Mononuclear cell (primary cell): ENCODE measurements at regions not wholly inside any gene's neighbourhood (a gene's known extent, or its start where the extent isn't known, plus 50 kb on each side); places are given as distances from the start of the nearest gene placed in this dataset.

Source experiments
- H3K27me3 ChIP-seq: 2 replicates; pipeline ENCODE4 v1.6.0; 2011; ENCODE audit warnings: low read length, control low read depth; ENCODE audit not compliant: insufficient read depth
- H3K4me1 ChIP-seq: 2 replicates; pipeline ENCODE4 v1.5.1; 2011; ENCODE audit warnings: mild to moderate bottlenecking, low read length, control low read depth; ENCODE audit not compliant: insufficient read depth
- H3K4me3 ChIP-seq: 2 replicates; pipeline ENCODE4 v1.5.1; 2011; ENCODE audit warnings: mild to moderate bottlenecking, low read length, moderate library complexity
- H3K9me3 ChIP-seq: 2 replicates; pipeline ENCODE4 v1.5.1; 2011; ENCODE audit warnings: low read depth, mild to moderate bottlenecking, control low read depth, low read length

DNA sequence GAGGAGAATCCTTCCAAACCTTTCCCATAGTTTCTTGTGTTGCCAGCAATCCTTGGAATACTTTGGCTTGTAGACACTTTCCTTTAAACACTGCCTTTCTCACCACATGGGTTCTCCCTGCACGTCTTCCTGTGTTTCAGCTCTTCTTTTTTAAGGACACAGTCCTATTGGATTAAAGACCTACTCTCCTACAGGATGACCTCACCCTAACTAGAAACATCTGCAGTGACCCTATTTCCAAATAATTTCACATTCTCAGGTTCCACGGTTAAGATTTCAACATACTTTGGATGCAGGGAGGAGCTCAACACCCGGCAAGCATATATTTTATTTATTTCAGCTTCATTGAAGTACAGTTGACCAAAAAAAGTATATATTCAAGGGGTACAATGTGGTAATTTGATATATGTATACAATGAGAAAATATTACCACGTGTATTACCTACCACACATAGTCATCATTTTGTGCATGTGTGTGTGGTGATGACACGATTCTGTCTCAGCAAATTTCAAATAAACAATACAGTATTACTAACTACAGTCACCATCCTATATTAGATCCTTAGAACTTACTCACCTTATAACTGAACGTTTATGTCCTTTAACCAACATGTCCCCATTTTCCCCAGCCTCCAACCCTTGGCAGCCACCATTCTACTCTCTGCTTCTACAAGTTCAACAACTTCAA, 745.0 kb downstream of the CBLN2 start:
- H3K4me1 ChIP-seq = no peaks in the 10 kb centered on the region
- no peak overlapping the region for H3K4me3 ChIP-seq
- no peaks in the 10 kb centered on the region for H3K9me3 ChIP-seq
- no peaks in the 10 kb centered on the region for H3K27me3 ChIP-seq

DNA sequence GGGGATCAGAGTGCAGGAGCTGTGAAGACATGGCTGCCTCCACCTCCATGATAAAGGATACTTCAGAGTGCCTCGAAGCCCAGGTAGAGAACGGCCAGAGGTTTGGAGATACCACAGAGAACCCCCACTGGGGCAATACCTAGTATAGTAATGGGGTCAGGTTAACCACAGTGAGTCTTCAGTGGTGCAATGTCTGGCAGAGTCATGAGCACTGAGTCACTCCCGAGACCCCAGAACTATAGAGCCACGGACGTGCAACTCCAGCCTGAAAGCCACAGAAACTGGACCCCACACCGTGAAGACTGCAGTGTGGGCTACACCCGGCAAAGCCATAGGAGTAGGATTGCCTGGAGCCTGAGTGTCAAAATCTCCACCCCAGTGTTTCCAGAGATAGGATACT, 746.6 kb downstream of the CBLN2 start:
- Histone ChIP-seq H3K4me1 (no peaks in the 10 kb centered on the region), H3K4me3 (no peak overlapping the region), H3K27me3 (no peaks in the 10 kb centered on the region), H3K9me3 (no peaks in the 10 kb centered on the region)

DNA sequence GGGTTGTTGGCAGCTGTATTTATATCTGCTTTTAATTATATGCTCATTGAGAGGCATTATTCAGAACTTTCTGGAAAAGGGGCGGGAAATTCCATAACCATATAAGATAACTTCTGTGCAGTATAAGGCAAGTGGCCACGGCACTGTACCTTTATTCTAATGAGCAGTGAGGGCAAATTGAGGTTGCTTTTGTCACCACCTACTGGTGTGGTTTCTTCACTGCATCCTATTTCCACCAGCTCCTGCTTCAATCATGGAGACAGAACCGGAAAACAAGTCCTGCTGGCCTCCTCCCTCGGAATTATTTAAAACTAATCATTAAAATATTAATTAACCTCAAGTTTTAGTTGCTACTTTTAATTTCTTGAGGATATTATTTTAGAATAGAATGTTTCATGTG, 759.4 kb downstream of the CBLN2 start:
- no peaks in the 10 kb centered on the region for H3K4me1 ChIP-seq
- no peaks in the 10 kb centered on the region for H3K9me3 ChIP-seq
- no peaks in the 10 kb centered on the region for H3K27me3 ChIP-seq
- H3K4me3 ChIP-seq = no peak overlapping the region

DNA sequence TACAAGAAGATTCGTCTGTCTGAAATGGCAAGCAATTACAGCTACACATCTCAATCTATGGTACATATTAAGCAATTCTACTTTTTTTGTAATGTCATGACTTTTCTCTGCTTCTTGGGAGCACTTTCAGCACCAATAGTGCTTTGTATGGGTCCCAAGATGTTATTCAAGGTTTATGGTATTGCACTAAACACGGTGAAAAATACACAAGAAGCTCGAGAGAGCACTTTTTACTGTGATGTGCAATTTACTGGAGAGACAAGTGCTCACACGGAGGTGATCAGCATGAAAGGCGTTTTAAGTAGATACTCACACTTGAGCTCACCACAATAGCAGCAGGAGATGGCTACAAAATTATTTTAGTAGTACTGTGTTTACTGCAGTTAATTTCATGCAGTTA, 783.6 kb downstream of the CBLN2 start:
- no peaks in the 10 kb centered on the region for H3K27me3 ChIP-seq
- H3K9me3 ChIP-seq = no peaks in the 10 kb centered on the region
- no peaks in the 10 kb centered on the region for H3K4me1 ChIP-seq
- H3K4me3 ChIP-seq = no peak overlapping the region

DNA sequence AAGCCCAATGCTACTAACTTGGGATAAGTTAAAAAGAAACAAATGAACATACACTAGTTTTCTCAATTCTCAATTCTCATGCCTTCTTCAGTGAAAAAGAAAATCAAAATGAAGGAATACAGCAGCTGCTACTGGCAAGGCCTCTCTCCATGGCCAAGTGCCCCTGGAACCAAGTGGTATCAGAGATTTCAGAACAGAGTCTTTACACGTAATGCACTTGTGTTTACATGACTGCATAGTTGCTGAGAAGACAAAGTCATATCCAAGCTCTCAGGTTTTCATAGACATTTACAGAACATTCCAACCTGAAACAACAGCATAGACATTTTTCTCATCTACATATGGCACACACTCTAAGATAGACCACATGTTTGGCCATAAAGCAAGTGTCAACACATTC, 789.9 kb downstream of the CBLN2 start:
- Histone ChIP-seq H3K4me3 (no peak overlapping the region), H3K9me3 (no peaks in the 10 kb centered on the region), H3K4me1 (no peaks in the 10 kb centered on the region), H3K27me3 (no peaks in the 10 kb centered on the region)

DNA sequence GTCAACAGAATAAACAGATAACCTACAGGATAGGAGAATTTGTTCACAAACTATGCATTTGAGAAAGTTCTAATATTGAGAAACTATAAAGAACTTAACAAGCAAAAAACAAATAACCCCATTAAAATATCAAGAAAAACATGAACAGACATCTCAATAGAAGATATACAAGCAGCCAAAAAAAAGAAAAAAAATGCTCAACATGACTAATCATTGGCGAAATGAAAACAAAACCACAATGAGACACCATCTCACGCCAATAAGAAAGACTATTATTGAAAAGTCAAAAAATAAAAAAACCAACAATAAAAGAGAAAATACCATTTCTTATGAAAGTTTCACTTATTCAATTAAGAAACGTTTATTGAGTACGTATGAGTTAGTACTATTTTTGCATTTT, 800.5 kb downstream of the CBLN2 start:
- Histone ChIP-seq H3K27me3 (no peaks in the 10 kb centered on the region), H3K9me3 (peaks cover 5% of the 10 kb centered on the region), H3K4me1 (no peaks in the 10 kb centered on the region), H3K4me3 (no peak overlapping the region)

DNA sequence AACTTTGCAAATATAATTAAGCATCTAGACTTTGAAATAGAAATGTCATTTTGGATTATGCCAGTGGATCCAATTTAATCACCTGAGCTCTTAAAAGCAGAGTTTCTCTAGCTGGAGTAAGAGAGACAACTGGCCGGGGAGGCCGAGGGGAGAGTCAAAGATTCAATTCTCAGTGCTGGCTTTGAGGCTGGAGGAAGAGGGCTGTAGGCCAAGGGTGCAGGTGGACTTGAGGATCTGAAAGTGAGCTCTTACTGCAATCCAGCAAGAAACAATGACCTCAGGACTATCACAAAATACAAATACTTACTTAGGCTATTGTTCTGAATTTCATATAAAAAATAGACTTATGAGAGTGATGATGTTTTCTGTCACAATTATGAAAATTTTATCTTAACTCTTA, 814.5 kb downstream of the CBLN2 start:
- no peaks in the 10 kb centered on the region for H3K4me1 ChIP-seq
- H3K9me3 ChIP-seq = no peaks in the 10 kb centered on the region
- no peaks in the 10 kb centered on the region for H3K27me3 ChIP-seq
- H3K4me3 ChIP-seq = no peak overlapping the region

DNA sequence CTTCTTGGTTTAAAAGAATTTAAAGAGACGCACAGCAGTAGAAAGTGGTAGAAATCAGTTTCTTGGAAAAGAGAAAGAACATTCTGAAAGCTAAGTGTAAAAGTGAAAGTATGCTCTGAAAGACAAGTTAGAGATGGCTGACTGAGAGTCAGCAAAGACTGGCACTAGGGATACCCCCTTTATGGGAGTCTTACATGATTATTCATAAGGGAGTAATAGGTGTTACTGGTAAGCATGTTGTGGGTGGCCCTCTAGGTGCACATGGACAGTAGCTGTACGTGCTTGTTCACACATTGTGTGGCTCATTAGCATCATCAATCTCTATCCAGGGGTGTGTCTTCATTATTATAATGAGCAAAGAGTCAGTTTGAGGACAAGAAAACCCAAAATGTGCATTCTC, 816.2 kb downstream of the CBLN2 start:
- H3K4me3 ChIP-seq = no peak overlapping the region
- no peaks in the 10 kb centered on the region for H3K27me3 ChIP-seq
- no peaks in the 10 kb centered on the region for H3K9me3 ChIP-seq
- no peaks in the 10 kb centered on the region for H3K4me1 ChIP-seq

DNA sequence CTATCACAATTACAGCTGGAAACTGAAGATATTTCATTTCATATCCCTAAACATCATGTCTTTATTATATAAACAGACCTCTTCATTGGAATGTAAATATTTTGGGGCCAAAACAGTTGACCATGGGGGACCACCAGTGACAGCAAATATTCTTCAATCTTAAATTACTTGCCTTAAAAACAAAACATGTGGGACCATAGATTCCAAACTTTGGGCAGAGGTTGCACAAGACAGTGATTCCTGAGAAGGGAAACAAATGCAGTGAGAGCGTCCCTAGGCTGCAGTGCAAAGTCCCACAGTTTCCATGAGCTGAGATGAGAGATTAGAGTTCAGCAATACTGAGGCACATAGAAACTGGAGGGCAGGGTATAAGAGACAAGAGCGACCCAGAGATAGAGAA, 818.9 kb downstream of the CBLN2 start:
- no peak overlapping the region for H3K4me3 ChIP-seq
- H3K27me3 ChIP-seq = no peaks in the 10 kb centered on the region
- H3K4me1 ChIP-seq = no peaks in the 10 kb centered on the region
- H3K9me3 ChIP-seq = no peaks in the 10 kb centered on the region

DNA sequence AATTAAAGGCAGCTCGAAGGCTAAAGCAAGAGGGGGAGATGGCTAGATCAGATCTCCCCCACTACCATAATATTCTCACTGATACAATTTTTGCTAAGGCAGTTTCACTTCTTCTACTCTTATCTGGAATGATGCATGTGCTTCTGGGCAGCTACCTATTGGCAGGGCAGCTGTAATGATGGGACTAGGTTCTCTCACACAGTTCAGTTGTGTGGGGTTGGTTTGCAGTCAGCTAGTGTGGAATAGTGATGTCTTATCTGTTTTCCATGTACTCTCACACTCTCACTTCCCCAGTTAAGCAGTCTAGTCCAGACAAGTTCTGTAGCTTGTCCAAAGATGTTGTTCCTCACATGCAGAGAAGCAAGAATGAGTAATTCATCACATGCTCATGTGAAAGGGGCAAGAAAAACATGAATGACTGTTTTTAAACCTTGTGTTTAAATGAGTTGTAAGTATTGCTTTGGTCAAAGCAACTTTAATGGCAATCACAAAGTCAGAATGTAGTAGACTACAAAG, 836.1 kb downstream of the CBLN2 start:
- Histone ChIP-seq H3K9me3 (no peaks in the 10 kb centered on the region), H3K27me3 (no peaks in the 10 kb centered on the region), H3K4me1 (no peaks in the 10 kb centered on the region)

DNA sequence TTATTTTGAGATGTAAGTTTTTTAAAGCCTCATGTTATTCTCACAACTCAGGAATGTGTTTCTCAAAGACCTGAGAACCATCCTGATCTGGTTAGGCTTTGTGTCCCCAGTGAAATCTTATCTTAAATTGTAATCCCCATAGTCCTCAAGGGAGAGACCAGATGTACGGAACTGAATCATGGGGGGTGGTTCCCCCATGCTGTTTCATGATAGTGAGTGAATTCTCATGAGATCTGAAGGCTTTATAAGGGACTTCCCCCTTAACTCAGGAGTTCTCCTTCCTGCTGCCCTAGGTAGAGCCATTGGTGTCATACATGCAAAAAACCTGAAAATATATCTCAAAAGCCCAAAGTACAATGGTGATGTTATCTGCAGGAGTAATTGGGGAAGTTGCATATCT, 836.7 kb downstream of the CBLN2 start:
- Histone ChIP-seq H3K4me3 (no peak overlapping the region), H3K9me3 (no peaks in the 10 kb centered on the region), H3K27me3 (no peaks in the 10 kb centered on the region), H3K4me1 (no peaks in the 10 kb centered on the region)

More for the DNA sequence above, 836.1 kb downstream of the CBLN2 start:
- no peak overlapping the region for H3K4me3 ChIP-seq

DNA sequence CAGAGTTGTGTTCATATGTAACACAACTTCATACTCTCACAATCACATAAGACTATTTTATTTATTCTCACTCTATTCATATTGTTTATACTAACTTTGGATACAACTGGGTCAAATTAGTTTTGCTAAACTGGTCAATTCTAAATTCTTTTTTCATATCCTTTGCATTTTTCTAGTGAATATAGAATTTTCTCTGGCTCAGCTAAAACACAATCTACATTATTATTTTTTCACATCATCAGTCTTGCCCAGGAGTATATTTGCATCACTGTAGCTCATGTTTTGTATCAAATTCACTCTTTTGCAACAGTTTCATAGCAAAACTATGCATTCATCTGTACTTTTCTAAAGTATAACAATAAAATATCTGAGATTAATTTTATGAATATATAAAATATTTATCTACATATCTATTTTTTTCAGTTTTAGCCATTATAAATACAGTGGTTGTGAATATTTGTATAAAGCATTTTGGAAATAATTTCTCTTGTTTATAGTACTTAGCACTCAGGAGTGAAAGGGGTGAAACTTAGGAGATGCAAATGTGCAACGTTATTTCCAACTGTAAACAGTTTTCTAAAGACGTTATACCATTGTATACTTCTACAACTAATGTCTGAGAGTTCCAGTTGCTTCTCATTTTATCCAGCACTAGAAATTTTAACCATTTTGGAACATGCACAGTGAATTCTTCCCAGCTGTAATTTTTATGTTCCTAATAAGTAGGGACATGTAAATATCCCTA, 854.6 kb downstream of the CBLN2 start:
- Histone ChIP-seq H3K4me1 (no peaks in the 10 kb centered on the region), H3K27me3 (no peaks in the 10 kb centered on the region), H3K9me3 (no peaks in the 10 kb centered on the region), H3K4me3 (no peak overlapping the region)

DNA sequence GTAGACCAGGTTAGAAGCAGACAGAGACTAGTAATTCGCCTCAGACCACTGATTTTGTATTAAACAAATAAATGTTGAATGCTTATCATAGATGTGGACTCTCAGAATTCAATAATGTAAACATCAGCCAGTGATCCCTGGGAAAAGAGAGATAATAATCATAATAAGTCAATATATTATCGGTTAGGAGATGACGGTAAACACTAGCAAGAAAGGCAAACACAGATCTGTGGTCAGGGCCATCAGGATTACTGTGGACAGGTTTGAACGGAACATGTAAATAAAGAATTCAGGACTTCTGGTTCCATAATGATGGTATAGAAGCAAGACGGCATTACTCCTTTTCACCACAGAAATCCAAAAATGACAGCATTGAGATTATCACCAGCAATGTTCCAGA, 861.6 kb downstream of the CBLN2 start:
- Histone ChIP-seq H3K27me3 (no peaks in the 10 kb centered on the region), H3K4me1 (no peaks in the 10 kb centered on the region), H3K4me3 (no peak overlapping the region), H3K9me3 (no peaks in the 10 kb centered on the region)

DNA sequence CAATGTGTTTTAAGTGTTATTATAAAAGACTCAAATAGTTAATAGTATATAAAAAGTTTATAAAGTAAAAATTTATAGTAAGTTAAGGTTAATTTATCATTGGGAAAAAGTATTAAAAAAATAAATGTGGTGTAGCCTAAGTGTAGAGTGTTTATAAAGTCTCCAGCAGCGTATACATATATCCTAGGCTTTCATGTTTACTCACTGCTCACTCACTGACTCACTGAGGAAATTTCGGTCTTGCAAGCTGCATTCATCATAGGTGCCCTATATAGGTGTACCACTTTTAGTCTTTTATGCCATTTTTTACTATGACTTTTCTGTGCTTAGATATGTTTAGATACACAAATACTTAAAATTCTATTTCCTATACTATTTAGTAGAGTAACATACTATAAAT, 866.0 kb downstream of the CBLN2 start:
- H3K27me3 ChIP-seq = no peaks in the 10 kb centered on the region
- no peaks in the 10 kb centered on the region for H3K9me3 ChIP-seq
- H3K4me3 ChIP-seq = no peak overlapping the region
- no peaks in the 10 kb centered on the region for H3K4me1 ChIP-seq

DNA sequence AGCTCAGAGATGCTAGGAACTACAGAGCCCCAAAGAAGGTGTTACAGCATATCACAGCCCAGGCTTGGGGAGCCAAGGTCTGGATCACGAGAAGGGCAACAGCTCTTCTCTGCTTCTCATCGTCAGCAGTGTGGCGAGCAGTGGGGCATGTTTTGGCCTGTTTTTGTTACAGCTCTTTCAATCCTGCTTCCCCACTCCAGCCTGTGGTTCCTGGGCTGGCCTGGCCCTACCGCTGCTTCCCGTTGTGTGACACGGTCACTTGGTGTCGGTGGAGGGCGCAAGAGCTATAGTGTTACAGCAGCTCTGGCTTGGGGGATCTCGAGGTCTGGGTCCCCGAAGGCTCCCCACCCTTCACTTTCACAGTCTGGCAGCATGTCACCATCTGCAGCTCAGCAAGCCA, 870.2 kb downstream of the CBLN2 start:
- H3K27me3 ChIP-seq = no peaks in the 10 kb centered on the region
- no peak overlapping the region for H3K4me3 ChIP-seq
- H3K9me3 ChIP-seq = no peaks in the 10 kb centered on the region
- H3K4me1 ChIP-seq = no peaks in the 10 kb centered on the region

DNA sequence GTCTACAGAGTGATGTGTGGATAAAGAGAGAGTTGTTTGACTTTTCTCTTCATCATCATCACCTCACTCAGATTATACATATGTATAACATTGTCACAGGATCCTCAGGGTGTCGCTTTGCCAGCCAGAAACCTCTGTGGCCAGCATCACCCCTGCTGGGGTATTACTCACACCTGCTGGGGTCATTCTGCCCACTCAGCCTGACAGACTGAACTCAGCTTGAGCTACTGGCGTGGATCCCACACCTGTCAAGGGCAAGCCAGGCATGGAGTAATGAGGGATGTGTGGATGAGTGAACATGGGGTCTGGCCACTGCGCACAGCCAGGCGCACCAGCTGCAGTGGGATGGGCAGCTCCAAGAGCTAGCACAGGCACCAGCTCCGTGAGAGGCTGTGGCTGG, 870.6 kb downstream of the CBLN2 start:
- H3K4me1 ChIP-seq = no peaks in the 10 kb centered on the region
- H3K27me3 ChIP-seq = no peaks in the 10 kb centered on the region
- H3K4me3 ChIP-seq = no peak overlapping the region
- no peaks in the 10 kb centered on the region for H3K9me3 ChIP-seq
